ENCODE measurements at regions not wholly inside any gene's neighbourhood (a gene's known extent, or its start where the extent isn't known, plus 50 kb on each side); places are given as distances from the start of the nearest gene placed in this dataset.

- Histone ChIP-seq H3K56ac (replicated peaks; ENCODE audit: insufficient read length, low read depth, low read length) (no peak overlapping the region), H3K4me1 (replicated peaks in 1 of 4; ENCODE audit: control insufficient read depth in 3 of 4, insufficient read depth in 4 of 4, low read length in 3 of 4) (peaks cover 0 to 3% (median 1%) of the 10 kb centered on the region in 4 experiments; a peak in 3 of 7 replicates), H3K79me1 (ENCODE audit: low read depth, low read length) (no peaks in the 10 kb centered on the region), H3K4me2 (ENCODE audit: insufficient read depth in 1 of 2, low read depth in 2 of 2, low read length in 2 of 2) (no peak overlapping the region), H3K4ac (replicated peaks; ENCODE audit: insufficient read length, low read depth, low read length) (no peak overlapping the region), H3K9ac (replicated peaks in 1 of 4; ENCODE audit: extremely low read depth in 1 of 4, low read depth in 3 of 4, low read length in 3 of 4) (no peak overlapping the region), H3K9me3 (ENCODE audit: insufficient read depth in 2 of 2, low read depth in 1 of 2, low read length in 1 of 2) (no peaks in the 10 kb centered on the region), H3K23ac (ENCODE audit: insufficient read length) (no peak overlapping the region), H3K27me3 (replicated peaks in 1 of 4; ENCODE audit: control insufficient read depth in 3 of 4, extremely low read depth in 1 of 4, insufficient read depth in 3 of 4, low read length in 3 of 4) (no peaks in the 10 kb centered on the region), H2BK20ac (ENCODE audit: low read length) (no peak overlapping the region), H2AFZ (ENCODE audit: low read length) (no peak overlapping the region), H2BK15ac (ENCODE audit: low read length) (no peak overlapping the region), H3K27ac (ENCODE audit: low read depth, low read length) (no peak overlapping the region), H4K20me1 (replicated peaks in 1 of 2; ENCODE audit: control insufficient read depth in 1 of 2, insufficient read depth in 2 of 2, low read length in 2 of 2) (no peaks in the 10 kb centered on the region), H2BK5ac (ENCODE audit: low read depth, low read length) (no peak overlapping the region), H3K14ac (ENCODE audit: insufficient read length) (no peak overlapping the region), H3K36me3 (ENCODE audit: control insufficient read depth in 2 of 4, insufficient read depth in 4 of 4, low read length in 3 of 4) (no peaks in the 10 kb centered on the region), H3K79me2 (ENCODE audit: control insufficient read depth in 1 of 2, insufficient read depth in 2 of 2, low read length in 2 of 2) (peaks cover 0 to 4% of the 10 kb centered on the region in 2 experiments; a peak in 1 of 4 replicates), H3K18ac (ENCODE audit: extremely low read depth, low read length) (no peak overlapping the region), H2BK12ac (ENCODE audit: low read depth, low read length) (no peak overlapping the region), H4K8ac (ENCODE audit: extremely low read depth, insufficient read depth, low read length) (no peak overlapping the region), H3K23me2 (ENCODE audit: low read depth, low read length) (no peaks in the 10 kb centered on the region), H2AK5ac (ENCODE audit: low read depth, low read length) (no peak overlapping the region), H4K91ac (replicated peaks; ENCODE audit: insufficient read length, low read length) (no peak overlapping the region), H4K5ac (ENCODE audit: insufficient read length, low read depth, low read length) (no peak overlapping the region), H2BK120ac (replicated peaks; ENCODE audit: low read depth, low read length) (no peak overlapping the region), H3K4me3 (ENCODE audit: extremely low read depth in 1 of 4, insufficient read depth in 2 of 4, low read depth in 3 of 4, low read length in 4 of 4) (no peak overlapping the region)
- no peak for TF ChIP-seq RAD21 (IDR thresholded peaks at IDR 0.05 in 1 of 2, conservative IDR thresholded peaks at IDR 0.05 in 1 of 2; ENCODE audit: low read depth in 2 of 2, low read length in 2 of 2)
- no peak for DNase-seq (ENCODE audit: low read depth in 1 of 2, low spot score in 2 of 2)
- ChIA-PET CTCF (ENCODE audit: partially characterized antibody) (interaction anchor here (1.2 kb wide), 1 partner anchor 13 kb away, joined by 3 read pairs; no protein-coding TSS in a partner anchor), POLR2A (ENCODE audit: partially characterized antibody) (interaction anchor here (0.6 to 1.3 kb wide), 2 partner anchors 11 to 12 kb away, joined by 3 read pairs; no protein-coding TSS in a partner anchor)
- WGBS, 2 experiments (ENCODE audit: extremely low coverage in 1 of 2, insufficient coverage in 1 of 2, insufficient read length in 1 of 2, insufficient replicate concordance in 2 of 2, low coverage in 1 of 2, low lambda C conversion rate in 2 of 2, missing lambda C conversion rate in 1 of 2): 98% methylated on average over 4 of the region's 4 CpGs; no CpG with 5 or more reads in 1 of the 2 experiments
- FAIRE-seq: no peak
Observed at GRCh38 chr12:125568306-125568705, 503.1 kb downstream of the AACS start.
